Prostate gland (tissue), 2 donors: ENCODE measurements at regions not wholly inside any gene's neighbourhood (a gene's known extent, or its start where the extent isn't known, plus 50 kb on each side); places are given as distances from the start of the nearest gene placed in this dataset.

Experiments
- DNase-seq: peaks from one replicate; pipeline ENCODE4 v3.0.0-alpha.2; 2019; ENCODE audit warnings: low spot score
- H3K27ac ChIP-seq, 2 donors: fragments of 200-600 bp; sonication (generic); 2 replicates each; pipeline ENCODE4 v1.5.1; 2017 to 2019
- H3K27me3 ChIP-seq: fragments of 200-600 bp; sonication (generic); replicated peaks from 2 replicates; pipeline ENCODE4 v1.5.1; 2019; ENCODE audit not compliant: insufficient read depth
- H3K36me3 ChIP-seq, 2 donors: fragments of 200-600 bp; sonication (generic); 1 replicate in 1 of 2; 2 replicates in 1 of 2; pipeline versions ENCODE4 v1.5.1 to v1.8.1; 2017 to 2019
- H3K4me1 ChIP-seq: fragments of 200-600 bp; sonication (generic); replicated peaks from 2 replicates; pipeline ENCODE4 v1.5.1; 2019
- H3K4me3 ChIP-seq, 2 donors: fragments of 200-600 bp; sonication (generic); 2 replicates each; pipeline ENCODE4 v1.5.1; 2017 to 2019
- H3K9me3 ChIP-seq: fragments of 200-600 bp; sonication (generic); 2 replicates; pipeline ENCODE4 v1.5.1; 2017
- POLR2A ChIP-seq: fragments of 450-650 bp; IDR thresholded peaks from one replicate; pipeline ENCODE4 v1.6.1; 2016; ENCODE audit warnings: antibody characterized with exemption, mild to moderate bottlenecking
- POLR2AphosphoS5 ChIP-seq: sonication (generic); formaldehyde crosslinking; IDR thresholded peaks from one replicate; pipeline ENCODE4 v1.6.1; 2017; ENCODE audit warnings: antibody characterized with exemption
- WGBS: methylation state at CpG from one replicate; pipeline ENCODE4 v1.1.5; 2018; 5-methylcytosine and 5-hydroxymethylcytosine counted together
- intact Hi-C: fragments of 100-400 bp; cut with DNase I; formaldehyde crosslinking; loops from one replicate; pipeline ENCODE4 v1.14.2; 2022
- TF ChIP-seq, protein P1 (sequence below), 4 experiments: fragments of 200-600 bp in 2 of 4; fragments of 450-650 bp in 2 of 4; sonication (generic) in 2 of 4; IDR thresholded peaks; 1 replicate in 3 of 4; 2 replicates in 1 of 4; pipeline ENCODE4 v1.5.1; 2016 to 2019; ENCODE audit warnings: antibody characterized with exemption in 4 of 4, mild to moderate bottlenecking in 2 of 4, moderate library complexity in 2 of 4

DNA sequence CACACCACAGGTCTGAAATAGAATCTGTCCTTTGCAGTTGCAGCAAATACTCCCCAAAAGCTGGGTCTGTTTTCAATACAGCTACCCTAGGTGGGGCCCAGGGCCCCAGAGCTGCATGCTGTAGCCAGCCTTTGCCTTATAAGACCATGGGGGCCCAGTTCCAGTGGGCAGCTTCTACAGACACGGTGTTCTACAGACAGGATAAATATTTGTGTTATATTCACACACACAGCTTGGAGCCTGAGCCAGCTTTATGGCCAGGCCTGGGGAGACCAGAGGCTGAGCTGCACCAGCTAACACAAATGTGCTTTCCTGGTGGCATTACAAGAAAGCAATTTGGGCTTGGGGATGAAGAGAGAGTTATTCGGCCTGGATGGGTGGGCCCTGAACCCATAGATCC is 151.8 kb upstream of the NCAM1 start:
- no peaks in the 10 kb centered on the region for H3K36me3 ChIP-seq
- no peaks in the 10 kb centered on the region for H3K27me3 ChIP-seq
- H3K9me3 ChIP-seq: no peaks in the 10 kb centered on the region
- H3K4me1 ChIP-seq: no peaks in the 10 kb centered on the region
- peak overlapping the region in 1 of 2 donors; percentile 39 for H3K27ac ChIP-seq
- TF ChIP-seq, protein P1, sequence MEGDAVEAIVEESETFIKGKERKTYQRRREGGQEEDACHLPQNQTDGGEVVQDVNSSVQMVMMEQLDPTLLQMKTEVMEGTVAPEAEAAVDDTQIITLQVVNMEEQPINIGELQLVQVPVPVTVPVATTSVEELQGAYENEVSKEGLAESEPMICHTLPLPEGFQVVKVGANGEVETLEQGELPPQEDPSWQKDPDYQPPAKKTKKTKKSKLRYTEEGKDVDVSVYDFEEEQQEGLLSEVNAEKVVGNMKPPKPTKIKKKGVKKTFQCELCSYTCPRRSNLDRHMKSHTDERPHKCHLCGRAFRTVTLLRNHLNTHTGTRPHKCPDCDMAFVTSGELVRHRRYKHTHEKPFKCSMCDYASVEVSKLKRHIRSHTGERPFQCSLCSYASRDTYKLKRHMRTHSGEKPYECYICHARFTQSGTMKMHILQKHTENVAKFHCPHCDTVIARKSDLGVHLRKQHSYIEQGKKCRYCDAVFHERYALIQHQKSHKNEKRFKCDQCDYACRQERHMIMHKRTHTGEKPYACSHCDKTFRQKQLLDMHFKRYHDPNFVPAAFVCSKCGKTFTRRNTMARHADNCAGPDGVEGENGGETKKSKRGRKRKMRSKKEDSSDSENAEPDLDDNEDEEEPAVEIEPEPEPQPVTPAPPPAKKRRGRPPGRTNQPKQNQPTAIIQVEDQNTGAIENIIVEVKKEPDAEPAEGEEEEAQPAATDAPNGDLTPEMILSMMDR (IDR thresholded peaks at IDR 0.05): no peak
- TF ChIP-seq POLR2A (no peak), POLR2AphosphoS5 (no peak)
- DNase-seq: no peak
- no peak overlapping the region for H3K4me3 ChIP-seq
- WGBS: 37% methylated on average over 2 of the region's 2 CpGs
- intact Hi-C loops: no loop called here

DNA sequence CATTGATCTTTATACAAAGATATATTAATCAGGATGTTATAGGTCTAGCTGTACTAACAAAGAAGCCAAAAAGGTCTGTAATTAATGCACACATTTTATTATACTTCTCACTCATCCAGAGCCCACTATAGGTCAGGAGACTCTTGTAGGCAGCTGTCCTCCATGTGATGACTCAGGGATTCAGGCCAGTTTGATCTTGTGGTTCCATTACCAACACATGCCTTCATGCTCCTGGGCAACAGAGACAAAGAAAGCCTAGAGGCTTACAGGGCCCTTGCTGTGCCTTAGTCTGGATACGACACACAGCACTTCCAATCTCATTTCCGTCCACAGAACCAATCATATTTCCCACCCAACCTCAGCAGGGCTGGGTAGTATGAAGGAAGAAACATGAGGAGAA is 150.3 kb upstream of the NCAM1 start:
- H3K27me3 ChIP-seq: no peaks in the 10 kb centered on the region
- no peak for DNase-seq
- 44% methylated on average over 2 of the region's 2 CpGs for WGBS
- H3K4me3 ChIP-seq: no peak overlapping the region
- no peaks in the 10 kb centered on the region for H3K9me3 ChIP-seq
- H3K36me3 ChIP-seq: no peaks in the 10 kb centered on the region
- no peak overlapping the region for H3K27ac ChIP-seq
- intact Hi-C loops: no loop called here
- no peaks in the 10 kb centered on the region for H3K4me1 ChIP-seq
- TF ChIP-seq, protein P1 (IDR thresholded peaks at IDR 0.05): no peak
- TF ChIP-seq POLR2A (no peak), POLR2AphosphoS5 (no peak)

DNA sequence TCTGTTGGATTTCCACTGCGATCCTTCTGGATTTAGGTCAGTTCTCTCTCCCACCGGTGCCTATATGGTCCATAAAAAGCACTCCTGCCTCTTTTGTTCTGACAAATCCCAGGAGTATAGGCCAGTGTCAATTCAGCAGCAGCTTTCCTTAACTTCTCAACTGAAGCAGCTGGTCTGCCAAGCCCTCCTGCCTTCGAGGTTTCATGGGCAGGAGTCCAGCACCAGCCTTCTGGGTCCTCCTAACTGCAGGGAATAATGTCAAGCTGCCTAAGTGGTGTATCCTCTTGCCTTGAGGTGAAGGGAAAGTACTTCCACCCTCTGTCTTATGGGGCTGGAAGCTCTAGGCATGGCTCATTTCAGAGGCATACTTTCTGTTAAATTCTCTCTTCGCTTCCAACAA is 149.4 kb upstream of the NCAM1 start:
- Histone ChIP-seq H3K36me3 (no peaks in the 10 kb centered on the region), H3K4me3 (no peak overlapping the region), H3K27ac (no peak overlapping the region), H3K4me1 (no peaks in the 10 kb centered on the region), H3K27me3 (no peaks in the 10 kb centered on the region), H3K9me3 (no peaks in the 10 kb centered on the region)
- TF ChIP-seq POLR2AphosphoS5: no peak
- TF ChIP-seq, protein P1 (IDR thresholded peaks at IDR 0.05): no peak
- no peak for DNase-seq
- intact Hi-C loops: no loop called here
- WGBS: 80% methylated on average over 4 of the region's 4 CpGs

DNA sequence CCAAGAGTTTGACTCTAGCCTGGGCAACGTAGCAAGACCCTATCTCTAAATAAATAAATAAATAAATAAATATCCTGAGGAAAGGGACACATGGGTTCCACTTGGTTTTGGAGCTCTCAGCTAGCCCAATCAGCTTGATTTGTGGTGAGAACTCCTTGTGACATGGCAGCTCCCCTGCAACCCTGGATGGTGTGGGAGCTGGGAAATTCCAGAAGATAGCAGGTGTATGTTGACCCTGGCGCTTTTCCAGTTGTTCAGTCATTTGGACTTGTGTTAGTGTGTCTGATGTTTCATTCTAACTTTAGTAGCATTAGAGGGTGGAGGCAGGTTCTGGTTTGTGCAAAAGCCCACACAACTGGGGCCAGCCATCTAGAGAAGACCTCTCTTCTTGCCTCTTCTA is 148.5 kb upstream of the NCAM1 start:
- Histone ChIP-seq H3K27ac (no peak overlapping the region), H3K9me3 (no peaks in the 10 kb centered on the region), H3K27me3 (no peaks in the 10 kb centered on the region), H3K36me3 (no peaks in the 10 kb centered on the region), H3K4me3 (no peak overlapping the region), H3K4me1 (no peaks in the 10 kb centered on the region)
- 78% methylated on average over 2 of the region's 2 CpGs for WGBS
- DNase-seq: no peak
- intact Hi-C loops: no loop called here
- TF ChIP-seq POLR2A (no peak), POLR2AphosphoS5 (no peak)
- TF ChIP-seq, protein P1 (IDR thresholded peaks at IDR 0.05): no peak

DNA sequence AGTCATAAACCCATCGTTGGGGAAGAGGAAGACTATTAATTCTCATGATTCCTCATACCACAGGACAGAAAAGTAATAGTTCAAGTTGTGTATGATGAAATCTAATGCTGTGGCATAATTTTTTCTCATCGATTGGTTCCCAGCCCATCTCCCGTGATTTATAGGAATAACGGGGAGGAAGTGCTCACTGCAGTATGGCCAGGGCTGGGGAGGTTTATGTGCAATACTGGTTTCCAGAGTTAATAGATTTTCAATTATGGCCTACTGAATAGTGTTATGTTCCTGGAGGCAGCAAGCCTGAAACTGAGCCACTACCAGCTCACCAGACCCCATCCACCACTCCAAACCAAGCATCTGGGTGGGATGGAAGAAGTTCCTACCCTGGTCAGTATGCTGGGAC is 147.1 kb upstream of the NCAM1 start:
- intact Hi-C loops: no loop called here
- Histone ChIP-seq H3K4me3 (no peak overlapping the region), H3K4me1 (no peaks in the 10 kb centered on the region), H3K27me3 (no peaks in the 10 kb centered on the region), H3K9me3 (no peaks in the 10 kb centered on the region), H3K27ac (no peak overlapping the region), H3K36me3 (no peaks in the 10 kb centered on the region)
- WGBS: 93% methylated on average over 4 of the region's 4 CpGs
- TF ChIP-seq POLR2A: no peak
- DNase-seq: no peak
